Neutrophil (primary cell): ENCODE measurements at regions not wholly inside any gene's neighbourhood (a gene's known extent, or its start where the extent isn't known, plus 50 kb on each side); places are given as distances from the start of the nearest gene placed in this dataset.

Experiments used
- H3K27ac ChIP-seq: fragments of 200-600 bp; sonication (generic); 2 replicates; pipeline ENCODE4 v1.5.1; 2016; ENCODE audit warnings: mild to moderate bottlenecking, moderate library complexity
- H3K27me3 ChIP-seq: fragments of 200-600 bp; sonication (generic); 2 replicates; pipeline ENCODE4 v1.6.0; 2016; ENCODE audit warnings: mild to moderate bottlenecking
- H3K36me3 ChIP-seq: fragments of 200-600 bp; sonication (generic); 2 replicates; pipeline ENCODE4 v1.5.1; 2017
- H3K4me1 ChIP-seq, 2 experiments: fragments of 200-600 bp in 1 of 2; sonication (generic) in 1 of 2; 1 replicate in 1 of 2; 2 replicates in 1 of 2; pipeline versions ENCODE4 v1.5.1 to v1.6.1; 2013 to 2016; ENCODE audit warnings: low read depth in 1 of 2, low read length in 1 of 2, mild to moderate bottlenecking in 1 of 2, moderate library complexity in 1 of 2; ENCODE audit not compliant: control insufficient read depth in 1 of 2, insufficient read depth in 1 of 2
- H3K4me3 ChIP-seq, 2 experiments: fragments of 200-600 bp in 1 of 2; sonication (generic) in 1 of 2; 1 replicate in 1 of 2; 2 replicates in 1 of 2; pipeline ENCODE4 v1.5.1; 2013 to 2016; ENCODE audit warnings: low read depth in 1 of 2, low read length in 1 of 2, mild to moderate bottlenecking in 1 of 2, moderate library complexity in 1 of 2
- H3K9me3 ChIP-seq: fragments of 200-600 bp; sonication (generic); 2 replicates; pipeline ENCODE4 v1.5.1; 2016
- TF ChIP-seq, protein P1 (sequence below): fragments of 200-600 bp; sonication (generic); IDR thresholded peaks from 2 replicates; pipeline ENCODE4 v1.5.1; 2016; ENCODE audit warnings: antibody characterized with exemption

DNA sequence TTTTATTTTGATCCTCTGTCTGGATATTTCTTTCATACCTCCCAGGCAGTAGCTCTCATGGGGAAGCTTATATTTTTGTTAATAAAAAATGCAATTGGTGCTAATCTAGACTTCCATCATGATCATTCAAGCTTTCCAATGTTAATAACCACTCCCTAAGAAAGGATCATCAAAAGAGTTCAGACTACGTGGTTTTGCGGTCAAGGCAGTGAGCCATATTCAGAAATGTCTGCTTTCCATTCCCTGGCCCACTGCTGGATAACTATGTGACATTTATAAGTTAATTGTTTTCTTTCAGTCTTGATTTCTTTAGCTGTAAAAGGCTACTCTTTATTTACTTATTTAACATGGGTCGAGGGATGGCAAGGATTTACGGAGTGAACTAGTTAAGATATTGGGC, 414.6 kb downstream of the LMO4 start:
- no peaks in the 10 kb centered on the region for H3K36me3 ChIP-seq
- no peaks in the 10 kb centered on the region for H3K27me3 ChIP-seq
- H3K9me3 ChIP-seq: no peaks in the 10 kb centered on the region
- H3K4me1 ChIP-seq: no peaks in the 10 kb centered on the region
- H3K27ac ChIP-seq: no peak overlapping the region
- no peak overlapping the region for H3K4me3 ChIP-seq
- TF ChIP-seq, protein P1, sequence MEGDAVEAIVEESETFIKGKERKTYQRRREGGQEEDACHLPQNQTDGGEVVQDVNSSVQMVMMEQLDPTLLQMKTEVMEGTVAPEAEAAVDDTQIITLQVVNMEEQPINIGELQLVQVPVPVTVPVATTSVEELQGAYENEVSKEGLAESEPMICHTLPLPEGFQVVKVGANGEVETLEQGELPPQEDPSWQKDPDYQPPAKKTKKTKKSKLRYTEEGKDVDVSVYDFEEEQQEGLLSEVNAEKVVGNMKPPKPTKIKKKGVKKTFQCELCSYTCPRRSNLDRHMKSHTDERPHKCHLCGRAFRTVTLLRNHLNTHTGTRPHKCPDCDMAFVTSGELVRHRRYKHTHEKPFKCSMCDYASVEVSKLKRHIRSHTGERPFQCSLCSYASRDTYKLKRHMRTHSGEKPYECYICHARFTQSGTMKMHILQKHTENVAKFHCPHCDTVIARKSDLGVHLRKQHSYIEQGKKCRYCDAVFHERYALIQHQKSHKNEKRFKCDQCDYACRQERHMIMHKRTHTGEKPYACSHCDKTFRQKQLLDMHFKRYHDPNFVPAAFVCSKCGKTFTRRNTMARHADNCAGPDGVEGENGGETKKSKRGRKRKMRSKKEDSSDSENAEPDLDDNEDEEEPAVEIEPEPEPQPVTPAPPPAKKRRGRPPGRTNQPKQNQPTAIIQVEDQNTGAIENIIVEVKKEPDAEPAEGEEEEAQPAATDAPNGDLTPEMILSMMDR: no peak

DNA sequence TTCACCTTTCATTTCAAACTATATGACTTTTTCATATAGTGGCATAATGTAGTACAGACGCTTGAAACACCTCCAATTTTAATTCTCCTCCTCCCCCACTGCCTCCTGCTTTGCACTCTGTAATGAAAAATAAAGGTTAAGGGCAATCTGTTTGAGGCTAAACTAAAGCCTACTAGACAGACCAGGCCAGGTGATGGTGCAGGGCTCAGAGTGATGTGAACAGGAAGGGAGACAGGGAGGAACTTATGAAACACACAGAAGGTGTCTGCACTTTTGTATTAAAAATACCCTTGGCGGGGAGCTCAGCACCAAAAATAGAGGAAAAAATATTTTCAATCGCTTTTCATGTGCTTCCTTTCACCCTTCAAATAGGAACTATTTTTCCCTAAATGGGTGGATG, 415.4 kb downstream of the LMO4 start:
- no peak overlapping the region for H3K4me3 ChIP-seq
- H3K36me3 ChIP-seq: no peaks in the 10 kb centered on the region
- H3K27me3 ChIP-seq: no peaks in the 10 kb centered on the region
- H3K9me3 ChIP-seq: no peaks in the 10 kb centered on the region
- H3K27ac ChIP-seq: no peak overlapping the region
- H3K4me1 ChIP-seq: no peaks in the 10 kb centered on the region
- TF ChIP-seq, protein P1: no peak

DNA sequence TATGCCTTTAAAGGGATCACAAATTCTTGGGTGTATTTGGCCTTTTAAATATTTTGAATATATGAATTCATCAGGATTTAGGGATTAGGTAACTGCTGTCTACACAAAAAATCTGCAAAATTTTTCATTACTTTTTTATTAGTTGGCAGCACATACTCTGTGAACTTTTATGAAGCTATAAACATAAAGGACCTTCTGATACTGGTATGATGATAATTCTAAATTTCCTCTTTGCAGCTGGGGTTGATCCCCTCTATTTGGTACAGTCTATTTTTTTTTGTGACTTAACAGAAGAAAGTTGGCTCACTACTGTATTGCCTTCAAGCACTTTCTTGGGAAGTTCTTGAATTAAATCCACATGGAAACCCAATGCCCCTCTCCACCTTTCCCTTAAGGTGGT, 416.1 kb downstream of the LMO4 start:
- TF ChIP-seq, protein P1: no peak
- no peaks in the 10 kb centered on the region for H3K4me1 ChIP-seq
- H3K4me3 ChIP-seq: no peak overlapping the region
- H3K27ac ChIP-seq: no peak overlapping the region
- H3K36me3 ChIP-seq: no peaks in the 10 kb centered on the region
- no peaks in the 10 kb centered on the region for H3K9me3 ChIP-seq
- H3K27me3 ChIP-seq: no peaks in the 10 kb centered on the region

DNA sequence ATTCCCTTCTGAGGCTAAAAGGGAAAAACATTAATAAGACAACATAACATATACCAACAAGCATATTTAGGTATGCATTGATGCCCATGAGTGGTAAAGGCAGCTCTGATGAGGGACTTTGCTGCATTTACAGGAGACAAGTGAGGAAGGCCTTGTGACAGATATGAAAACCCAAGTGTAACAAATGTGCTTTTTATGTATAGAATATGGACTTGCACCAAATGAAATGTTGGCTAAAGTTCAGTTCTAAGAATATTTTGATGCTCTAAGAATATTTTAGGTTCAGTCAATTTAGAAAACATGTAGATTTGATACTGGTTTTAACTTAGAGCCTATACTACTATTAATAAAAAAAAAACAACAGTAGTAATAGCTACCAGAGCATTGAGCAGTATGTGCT, 424.7 kb downstream of the LMO4 start:
- TF ChIP-seq, protein P1: no peak
- Histone ChIP-seq H3K4me1 (no peaks in the 10 kb centered on the region), H3K27ac (no peak overlapping the region), H3K27me3 (no peaks in the 10 kb centered on the region), H3K9me3 (no peaks in the 10 kb centered on the region), H3K36me3 (no peaks in the 10 kb centered on the region), H3K4me3 (no peak overlapping the region)

DNA sequence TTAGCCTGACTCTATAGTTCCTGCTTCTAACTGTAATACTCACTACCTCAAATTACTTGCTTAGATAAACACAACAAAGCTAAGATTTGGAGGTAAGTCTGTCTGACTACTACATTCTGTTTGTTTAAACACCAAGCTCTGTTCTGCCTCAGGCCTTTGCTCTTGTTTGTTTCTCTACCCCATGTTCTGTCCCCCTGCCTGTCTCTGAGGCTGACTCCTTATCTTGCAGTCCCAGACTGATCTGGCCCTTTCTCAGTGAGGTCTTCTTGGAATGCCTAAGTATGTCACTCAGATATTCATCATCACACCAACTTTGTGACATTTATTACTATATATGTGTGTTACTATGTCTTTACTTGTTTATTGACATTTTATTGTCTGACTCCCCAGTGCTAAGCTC, 425.5 kb downstream of the LMO4 start:
- TF ChIP-seq, protein P1: no peak
- H3K4me3 ChIP-seq: no peak overlapping the region
- no peak overlapping the region for H3K27ac ChIP-seq
- H3K9me3 ChIP-seq: no peaks in the 10 kb centered on the region
- no peaks in the 10 kb centered on the region for H3K4me1 ChIP-seq
- H3K27me3 ChIP-seq: no peaks in the 10 kb centered on the region
- no peaks in the 10 kb centered on the region for H3K36me3 ChIP-seq

DNA sequence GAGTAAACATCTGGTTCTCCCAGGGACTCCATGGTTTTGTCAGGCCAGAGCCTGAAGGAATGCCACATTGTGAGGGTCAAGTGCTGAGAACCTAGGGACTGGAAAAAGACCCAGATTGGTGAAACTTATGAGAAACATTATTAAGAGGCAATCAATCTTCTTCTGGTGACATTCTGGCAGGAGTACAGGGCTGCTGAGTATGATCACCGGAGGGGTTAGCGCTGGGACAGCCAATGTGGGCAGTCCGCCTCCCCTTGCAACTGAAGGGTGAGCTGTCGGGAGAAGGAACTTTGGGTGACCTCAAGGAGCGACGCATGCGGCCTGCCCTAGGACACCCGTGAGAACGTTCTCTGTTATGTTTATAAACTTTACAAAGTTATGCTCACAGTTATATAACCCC, 429.0 kb downstream of the LMO4 start:
- H3K4me3 ChIP-seq: no peak overlapping the region
- H3K4me1 ChIP-seq: no peaks in the 10 kb centered on the region
- no peaks in the 10 kb centered on the region for H3K9me3 ChIP-seq
- H3K36me3 ChIP-seq: no peaks in the 10 kb centered on the region
- TF ChIP-seq, protein P1: no peak
- no peaks in the 10 kb centered on the region for H3K27me3 ChIP-seq
- H3K27ac ChIP-seq: no peak overlapping the region
